Prostate gland (tissue), 2 donors: ENCODE measurements at regions not wholly inside any gene's neighbourhood (a gene's known extent, or its start where the extent isn't known, plus 50 kb on each side); places are given as distances from the start of the nearest gene placed in this dataset.

Experiments used
- POLR2A ChIP-seq: fragments of 450-650 bp; IDR thresholded peaks from one replicate; pipeline ENCODE4 v1.6.1; 2016; ENCODE audit warnings: antibody characterized with exemption, mild to moderate bottlenecking
- POLR2AphosphoS5 ChIP-seq: sonication (generic); formaldehyde crosslinking; IDR thresholded peaks from one replicate; pipeline ENCODE4 v1.6.1; 2017; ENCODE audit warnings: antibody characterized with exemption
- TF ChIP-seq, protein P1 (sequence below), 4 experiments: fragments of 200-600 bp in 2 of 4; fragments of 450-650 bp in 2 of 4; sonication (generic) in 2 of 4; IDR thresholded peaks; 1 replicate in 3 of 4; 2 replicates in 1 of 4; pipeline ENCODE4 v1.5.1; 2016 to 2019; ENCODE audit warnings: antibody characterized with exemption in 4 of 4, mild to moderate bottlenecking in 2 of 4, moderate library complexity in 2 of 4

GRCh38 chr9:118577121-118577520, 792.1 kb downstream of the BRINP1 start:
- TF ChIP-seq POLR2A = no peak
- TF ChIP-seq, protein P1, sequence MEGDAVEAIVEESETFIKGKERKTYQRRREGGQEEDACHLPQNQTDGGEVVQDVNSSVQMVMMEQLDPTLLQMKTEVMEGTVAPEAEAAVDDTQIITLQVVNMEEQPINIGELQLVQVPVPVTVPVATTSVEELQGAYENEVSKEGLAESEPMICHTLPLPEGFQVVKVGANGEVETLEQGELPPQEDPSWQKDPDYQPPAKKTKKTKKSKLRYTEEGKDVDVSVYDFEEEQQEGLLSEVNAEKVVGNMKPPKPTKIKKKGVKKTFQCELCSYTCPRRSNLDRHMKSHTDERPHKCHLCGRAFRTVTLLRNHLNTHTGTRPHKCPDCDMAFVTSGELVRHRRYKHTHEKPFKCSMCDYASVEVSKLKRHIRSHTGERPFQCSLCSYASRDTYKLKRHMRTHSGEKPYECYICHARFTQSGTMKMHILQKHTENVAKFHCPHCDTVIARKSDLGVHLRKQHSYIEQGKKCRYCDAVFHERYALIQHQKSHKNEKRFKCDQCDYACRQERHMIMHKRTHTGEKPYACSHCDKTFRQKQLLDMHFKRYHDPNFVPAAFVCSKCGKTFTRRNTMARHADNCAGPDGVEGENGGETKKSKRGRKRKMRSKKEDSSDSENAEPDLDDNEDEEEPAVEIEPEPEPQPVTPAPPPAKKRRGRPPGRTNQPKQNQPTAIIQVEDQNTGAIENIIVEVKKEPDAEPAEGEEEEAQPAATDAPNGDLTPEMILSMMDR (IDR thresholded peaks at IDR 0.05) = no peak
- TF ChIP-seq POLR2AphosphoS5 = no peak
